HEK293T (cell line): ENCODE measurements at regions not wholly inside any gene's neighbourhood (a gene's known extent, or its start where the extent isn't known, plus 50 kb on each side); places are given as distances from the start of the nearest gene placed in this dataset.

Experiments
- ARNT ChIP-seq: fragments of 450-650 bp; IDR thresholded peaks from 2 replicates; pipeline ENCODE4 v1.6.1; 2017; ENCODE audit warnings: mild to moderate bottlenecking
- BHLHE40 ChIP-seq: fragments of 450-650 bp; IDR thresholded peaks from 2 replicates; pipeline ENCODE4 v1.6.1; 2016; ENCODE audit warnings: mild to moderate bottlenecking, moderate library complexity, borderline replicate concordance
- ELF4 ChIP-seq: fragments of 450-650 bp; IDR thresholded peaks from 2 replicates; pipeline ENCODE4 v1.6.1; 2017; ENCODE audit warnings: antibody characterized with exemption
- FOXA1 ChIP-seq: fragments of 450-650 bp; IDR thresholded peaks from 2 replicates; pipeline ENCODE4 v1.6.1; 2016; ENCODE audit warnings: mild to moderate bottlenecking
- FOXK2 ChIP-seq: fragments of 450-650 bp; IDR thresholded peaks from 2 replicates; pipeline ENCODE4 v1.6.1; 2016; ENCODE audit warnings: mild to moderate bottlenecking
- HDGF ChIP-seq: fragments of 450-650 bp; IDR thresholded peaks from 2 replicates; pipeline ENCODE4 v1.6.1; 2017; ENCODE audit warnings: antibody characterized with exemption, borderline replicate concordance
- PKNOX1 ChIP-seq: fragments of 450-650 bp; IDR thresholded peaks from 2 replicates; pipeline ENCODE4 v1.6.1; 2016
- SP1 ChIP-seq: fragments of 450-650 bp; IDR thresholded peaks from 2 replicates; pipeline ENCODE4 v1.6.1; 2017
- SUZ12 ChIP-seq: fragments of 450-650 bp; IDR thresholded peaks from 2 replicates; pipeline ENCODE4 v1.6.1; 2016; ENCODE audit warnings: mild to moderate bottlenecking
- TARDBP ChIP-seq: fragments of 450-650 bp; IDR thresholded peaks from 2 replicates; pipeline ENCODE4 v1.6.1; 2016

DNA sequence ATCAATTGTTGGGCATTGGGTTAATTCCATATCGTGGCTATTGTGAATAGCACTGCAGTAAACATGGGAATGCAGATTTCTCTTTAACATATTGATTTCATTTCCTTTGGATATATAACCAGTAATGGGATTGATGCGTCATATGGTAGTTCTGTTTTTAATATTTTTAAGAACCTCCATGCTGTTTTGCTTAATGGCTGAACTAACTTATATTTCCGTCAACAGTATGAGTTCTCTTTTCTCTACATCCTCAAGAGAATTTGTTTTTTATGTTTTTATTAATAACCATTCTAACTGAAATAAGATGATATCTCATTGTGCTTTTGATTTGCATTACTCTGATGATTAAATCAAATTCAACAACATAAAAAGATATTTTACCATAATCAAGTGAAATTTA lies 228.5 kb upstream of the FSIP2 start:
- TF ChIP-seq SUZ12, result no peak
- TF ChIP-seq FOXK2, result no peak
- no peak for TF ChIP-seq BHLHE40
- TF ChIP-seq HDGF, result no peak
- no peak for TF ChIP-seq ARNT
- no peak for TF ChIP-seq FOXA1
- TF ChIP-seq ELF4, result no peak
- no peak for TF ChIP-seq PKNOX1
- TF ChIP-seq TARDBP, result no peak
- no peak for TF ChIP-seq SP1
